ENCODE measurements at regions not wholly inside any gene's neighbourhood (a gene's known extent, or its start where the extent isn't known, plus 50 kb on each side); places are given as distances from the start of the nearest gene placed in this dataset.
"Not testable (repeated sequence)": the region's sequence is repeated elsewhere in the genome, so short reads cannot be mapped to it uniquely, and the experiment has no call there.

DNA sequence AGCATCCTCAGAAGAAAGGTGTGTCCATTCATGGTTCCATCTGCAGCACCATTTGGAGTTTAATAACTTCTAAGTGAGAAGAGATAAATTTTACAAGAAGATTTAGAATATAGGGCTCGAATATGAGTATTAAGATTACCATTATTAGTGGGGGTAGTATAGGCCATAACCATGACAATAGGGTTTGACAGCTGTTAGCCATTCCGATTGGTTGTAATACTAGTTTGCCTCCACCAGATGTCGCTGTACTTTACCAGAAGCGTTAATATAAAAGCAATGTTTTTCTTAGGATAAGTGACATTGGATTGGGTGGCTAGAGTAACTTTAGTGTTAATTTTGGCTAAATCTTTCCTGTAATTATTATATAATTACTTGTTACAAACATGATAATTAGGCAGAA is 107.5 kb upstream of the SRD5A2 start:
- Mint-ChIP-seq H3K36me3 (ENCODE audit: low read depth) (peaks cover 5% of the 10 kb centered on the region), H3K9me3 (peaks cover 67% of the 10 kb centered on the region), H3K4me1 (no peaks in the 10 kb centered on the region), H3K4me3 (no peak overlapping the region), H3K27me3 (ENCODE audit: low read depth, poor library complexity) (no peaks in the 10 kb centered on the region), H3K27ac (no peak overlapping the region)
- no peak for DNase-seq
- TF ChIP-seq, protein P1, sequence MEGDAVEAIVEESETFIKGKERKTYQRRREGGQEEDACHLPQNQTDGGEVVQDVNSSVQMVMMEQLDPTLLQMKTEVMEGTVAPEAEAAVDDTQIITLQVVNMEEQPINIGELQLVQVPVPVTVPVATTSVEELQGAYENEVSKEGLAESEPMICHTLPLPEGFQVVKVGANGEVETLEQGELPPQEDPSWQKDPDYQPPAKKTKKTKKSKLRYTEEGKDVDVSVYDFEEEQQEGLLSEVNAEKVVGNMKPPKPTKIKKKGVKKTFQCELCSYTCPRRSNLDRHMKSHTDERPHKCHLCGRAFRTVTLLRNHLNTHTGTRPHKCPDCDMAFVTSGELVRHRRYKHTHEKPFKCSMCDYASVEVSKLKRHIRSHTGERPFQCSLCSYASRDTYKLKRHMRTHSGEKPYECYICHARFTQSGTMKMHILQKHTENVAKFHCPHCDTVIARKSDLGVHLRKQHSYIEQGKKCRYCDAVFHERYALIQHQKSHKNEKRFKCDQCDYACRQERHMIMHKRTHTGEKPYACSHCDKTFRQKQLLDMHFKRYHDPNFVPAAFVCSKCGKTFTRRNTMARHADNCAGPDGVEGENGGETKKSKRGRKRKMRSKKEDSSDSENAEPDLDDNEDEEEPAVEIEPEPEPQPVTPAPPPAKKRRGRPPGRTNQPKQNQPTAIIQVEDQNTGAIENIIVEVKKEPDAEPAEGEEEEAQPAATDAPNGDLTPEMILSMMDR (IDR thresholded peaks at IDR 0.05) = peak; percentile 36

DNA sequence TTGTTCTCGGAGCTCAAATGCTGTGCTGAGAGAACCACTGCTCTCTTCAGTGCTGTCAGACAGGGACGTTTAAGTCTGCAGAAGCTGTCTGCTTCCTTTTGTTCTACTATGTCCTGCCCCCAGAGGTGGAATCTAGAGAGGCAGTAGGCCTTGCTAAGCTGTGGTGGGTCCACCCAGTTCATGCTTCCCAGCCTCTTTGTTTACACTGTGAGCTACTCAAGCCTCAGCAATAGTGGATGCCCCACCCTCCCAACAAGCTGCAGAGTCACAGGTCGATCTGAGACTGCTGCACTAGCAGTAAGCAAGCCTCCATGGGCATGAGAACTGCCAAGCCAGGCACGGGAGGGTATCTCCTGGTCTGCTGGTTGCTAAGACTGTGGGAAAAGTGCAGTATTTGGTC is 102.8 kb upstream of the SRD5A2 start:
- not testable (repeated sequence) for H3K27ac Mint-ChIP-seq; H3K36me3 Mint-ChIP-seq (ENCODE audit: low read depth); DNase-seq; H3K27me3 Mint-ChIP-seq (ENCODE audit: low read depth, poor library complexity); H3K4me3 Mint-ChIP-seq; H3K4me1 Mint-ChIP-seq
- H3K9me3 Mint-ChIP-seq = peaks cover 58% of the 10 kb centered on the region

DNA sequence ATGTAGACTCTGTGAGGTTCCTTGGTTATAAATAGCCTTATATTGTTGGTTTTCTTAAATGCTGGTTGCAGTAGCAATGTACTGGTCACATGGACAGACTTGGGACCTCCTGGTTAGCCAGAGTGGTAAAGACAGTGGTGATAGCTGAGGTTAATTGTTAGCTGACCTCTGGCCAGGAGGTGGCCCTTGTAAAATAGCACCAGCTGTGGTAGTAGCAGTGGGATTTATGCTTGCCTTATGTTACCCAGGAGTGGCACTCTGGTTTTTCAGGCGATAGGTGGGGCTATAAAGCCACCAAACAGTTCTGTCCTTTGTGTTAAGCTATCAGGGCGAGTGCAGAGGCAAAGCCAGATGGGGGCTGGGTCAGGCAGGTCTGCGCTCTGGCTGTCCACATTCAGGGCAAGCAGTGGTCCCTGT is 94.8 kb upstream of the SRD5A2 start:
- Mint-ChIP-seq H3K27ac (no peak overlapping the region), H3K9me3 (peaks cover 46% of the 10 kb centered on the region), H3K36me3 (ENCODE audit: low read depth) (peaks cover 5% of the 10 kb centered on the region), H3K4me3 (no peak overlapping the region), H3K27me3 (ENCODE audit: low read depth, poor library complexity) (peaks cover 16% of the 10 kb centered on the region), H3K4me1 (peaks cover 15% of the 10 kb centered on the region)
- peak; percentile 52 for DNase-seq
- TF ChIP-seq, protein P1 (IDR thresholded peaks at IDR 0.05) = no peak

DNA sequence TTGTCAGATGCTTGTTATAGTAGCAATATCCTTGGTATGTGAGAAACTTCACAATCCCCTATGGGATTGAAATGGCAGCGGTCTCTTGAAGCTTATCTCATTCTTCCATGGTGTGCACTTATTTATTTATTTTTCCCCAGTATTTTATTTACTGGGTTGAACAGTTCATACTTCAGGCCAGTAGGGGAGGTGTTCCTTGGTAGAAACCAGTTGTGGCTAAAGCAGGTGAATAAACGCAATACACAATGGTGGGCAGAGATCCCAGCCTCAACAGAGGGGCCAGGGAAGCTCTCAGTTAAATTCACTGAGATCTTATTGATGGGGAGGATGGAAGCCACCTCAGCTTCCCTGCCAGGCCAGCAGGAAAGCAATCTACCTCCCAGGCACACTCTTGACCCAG is 93.7 kb upstream of the SRD5A2 start:
- TF ChIP-seq, protein P1 (IDR thresholded peaks at IDR 0.05) = no peak
- DNase-seq = no peak
- no peak overlapping the region for H3K27ac Mint-ChIP-seq
- peaks cover 40% of the 10 kb centered on the region for H3K9me3 Mint-ChIP-seq
- H3K4me3 Mint-ChIP-seq = no peak overlapping the region
- H3K4me1 Mint-ChIP-seq = peaks cover 15% of the 10 kb centered on the region
- H3K27me3 Mint-ChIP-seq (ENCODE audit: low read depth, poor library complexity) = peaks cover 16% of the 10 kb centered on the region
- H3K36me3 Mint-ChIP-seq (ENCODE audit: low read depth) = peaks cover 5% of the 10 kb centered on the region

DNA sequence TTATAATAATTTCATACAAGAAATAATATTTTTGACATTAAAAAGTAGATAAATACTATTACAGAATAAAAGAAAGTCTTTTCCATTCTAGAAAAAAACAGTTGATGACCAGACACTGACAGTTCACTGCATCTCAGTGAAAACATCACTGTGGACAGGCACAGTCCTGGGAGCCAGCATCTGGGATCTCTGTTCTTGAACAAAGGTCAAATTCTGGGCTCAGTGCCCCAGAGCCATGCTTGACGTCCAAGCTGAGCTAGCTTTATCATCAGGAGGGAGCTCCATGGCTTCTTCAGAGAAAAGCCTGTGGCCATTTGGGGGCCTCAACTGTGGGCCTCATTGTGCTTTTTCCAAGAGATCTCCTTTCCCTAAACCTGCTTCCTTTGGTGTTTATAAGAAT is 86.1 kb upstream of the SRD5A2 start:
- DNase-seq = no peak
- Mint-ChIP-seq H3K4me3 (no peak overlapping the region), H3K27ac (no peak overlapping the region), H3K27me3 (ENCODE audit: low read depth, poor library complexity) (peaks cover 14% of the 10 kb centered on the region), H3K4me1 (no peaks in the 10 kb centered on the region), H3K36me3 (ENCODE audit: low read depth) (no peaks in the 10 kb centered on the region), H3K9me3 (peaks cover 9% of the 10 kb centered on the region)
- TF ChIP-seq, protein P1 (IDR thresholded peaks at IDR 0.05) = no peak

DNA sequence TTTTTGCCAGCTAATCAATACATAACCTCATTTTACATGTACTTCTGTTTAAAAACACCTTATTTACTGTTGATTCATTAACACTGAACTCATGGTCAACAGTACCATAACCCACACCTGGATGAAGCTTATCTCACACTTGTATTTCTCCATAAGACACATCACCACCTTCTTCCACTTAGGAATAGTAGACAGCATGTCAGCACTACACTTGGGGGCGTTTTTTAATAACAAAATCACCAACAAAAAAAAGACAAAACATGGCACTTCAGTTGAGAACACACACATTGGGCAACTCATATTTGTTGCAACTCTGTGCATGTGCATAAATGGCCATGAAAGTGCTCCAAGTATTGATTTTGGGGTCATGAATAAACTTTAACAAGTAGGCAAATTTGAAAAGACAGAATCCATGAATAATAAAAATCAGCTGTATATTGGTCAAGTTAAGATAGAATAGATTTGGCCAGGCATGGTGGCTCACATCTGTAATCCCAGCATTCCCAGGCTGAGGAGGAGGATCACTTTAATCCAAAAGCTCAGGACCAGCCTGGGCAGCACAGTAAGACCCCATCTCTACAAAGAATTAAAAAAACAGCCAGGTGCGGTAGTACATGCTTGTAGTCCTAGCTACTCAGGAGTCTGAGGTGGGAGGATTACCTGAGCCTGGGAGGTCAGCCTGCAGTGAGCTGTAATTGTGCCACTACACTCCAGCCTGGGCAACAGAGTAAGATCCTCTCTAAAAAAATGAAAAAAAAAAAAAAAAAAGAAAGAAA is 84.4 kb upstream of the SRD5A2 start:
- Mint-ChIP-seq H3K4me3 (no peak overlapping the region), H3K4me1 (no peaks in the 10 kb centered on the region)

More for the DNA sequence above, 84.4 kb upstream of the SRD5A2 start:
- Mint-ChIP-seq H3K27ac (no peak overlapping the region), H3K27me3 (ENCODE audit: low read depth, poor library complexity) (peaks cover 16% of the 10 kb centered on the region), H3K9me3 (no peaks in the 10 kb centered on the region), H3K36me3 (ENCODE audit: low read depth) (no peaks in the 10 kb centered on the region)
- DNase-seq = no peak
- TF ChIP-seq, protein P1 (IDR thresholded peaks at IDR 0.05) = no peak

All from nephron progenitor cell (in vitro differentiated cells).